ENCODE measurements at regions not wholly inside any gene's neighbourhood (a gene's known extent, or its start where the extent isn't known, plus 50 kb on each side); places are given as distances from the start of the nearest gene placed in this dataset.
A peak's percentile ranks its signal among the peaks of the same experiment; 100 is the strongest.

DNA sequence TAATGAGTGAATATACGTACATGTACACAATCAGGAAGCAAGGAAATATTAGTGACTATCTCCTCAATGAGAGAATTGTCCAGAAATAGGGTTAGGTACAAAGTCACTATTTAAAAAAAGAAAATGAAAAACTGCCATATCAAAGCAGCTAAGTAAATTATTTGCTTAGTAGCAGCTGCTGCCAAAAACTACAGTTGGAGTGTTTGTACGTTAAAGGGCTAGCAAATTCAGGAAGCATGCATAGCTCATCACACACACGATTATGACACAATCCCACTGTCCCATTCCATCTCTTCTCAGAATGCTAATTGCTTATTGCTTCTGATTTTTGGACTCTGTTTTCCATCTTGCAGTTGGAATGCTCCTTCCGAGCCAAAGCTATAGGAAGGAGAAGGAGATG lies 2012.5 kb upstream of the LRRTM1 start:
- no peaks in the 10 kb centered on the region for H3K4me1 ChIP-seq (replicated peaks in 1 of 2)
- no peak overlapping the region for H3K4me3 ChIP-seq
- in situ Hi-C loops (cut with MboI; ENCODE audit: low pct_unique_long_range_greater_than_20kb in 2 of 9, low sequenced_read_pairs in 9 of 9, unreplicated experiment in 9 of 9): no loop called here
- ATAC-seq (replicated peaks in 6 of 8): no peak
- WGBS, 10 experiments: 0 to 100% (median 81%) methylated on average over 3 to 4 of the region's 4 CpGs; no CpG with 5 or more reads in 1 of the 10 experiments
- no peak overlapping the region for H3K27ac ChIP-seq

DNA sequence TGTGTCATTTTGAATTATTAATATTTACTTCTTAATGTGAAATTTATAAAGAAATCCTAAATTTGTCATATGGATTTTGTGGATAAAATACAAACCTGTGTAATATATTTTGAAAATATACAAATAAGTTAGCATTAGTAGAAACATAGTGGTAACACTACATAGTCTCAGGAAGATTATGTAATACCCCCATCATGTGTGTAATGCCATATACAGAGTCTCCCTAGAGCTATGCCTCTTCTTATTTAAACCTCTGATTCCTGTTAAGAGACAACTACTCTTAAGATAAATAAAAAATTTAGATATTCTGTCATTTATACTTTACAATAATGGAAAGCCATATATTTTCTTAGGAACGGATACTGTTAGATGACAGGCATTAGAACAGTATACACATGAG lies 2012.0 kb upstream of the LRRTM1 start:
- 0 to 100% (median 80%) methylated on average over 1 of the region's 1 CpG for WGBS, 10 experiments
- no peak overlapping the region for H3K27ac ChIP-seq
- no peak overlapping the region for H3K4me3 ChIP-seq
- no peaks in the 10 kb centered on the region for H3K4me1 ChIP-seq (replicated peaks in 1 of 2)
- ATAC-seq (replicated peaks in 6 of 8): no peak
- in situ Hi-C loops (cut with MboI; ENCODE audit: low pct_unique_long_range_greater_than_20kb in 2 of 9, low sequenced_read_pairs in 9 of 9, unreplicated experiment in 9 of 9): no loop called here

DNA sequence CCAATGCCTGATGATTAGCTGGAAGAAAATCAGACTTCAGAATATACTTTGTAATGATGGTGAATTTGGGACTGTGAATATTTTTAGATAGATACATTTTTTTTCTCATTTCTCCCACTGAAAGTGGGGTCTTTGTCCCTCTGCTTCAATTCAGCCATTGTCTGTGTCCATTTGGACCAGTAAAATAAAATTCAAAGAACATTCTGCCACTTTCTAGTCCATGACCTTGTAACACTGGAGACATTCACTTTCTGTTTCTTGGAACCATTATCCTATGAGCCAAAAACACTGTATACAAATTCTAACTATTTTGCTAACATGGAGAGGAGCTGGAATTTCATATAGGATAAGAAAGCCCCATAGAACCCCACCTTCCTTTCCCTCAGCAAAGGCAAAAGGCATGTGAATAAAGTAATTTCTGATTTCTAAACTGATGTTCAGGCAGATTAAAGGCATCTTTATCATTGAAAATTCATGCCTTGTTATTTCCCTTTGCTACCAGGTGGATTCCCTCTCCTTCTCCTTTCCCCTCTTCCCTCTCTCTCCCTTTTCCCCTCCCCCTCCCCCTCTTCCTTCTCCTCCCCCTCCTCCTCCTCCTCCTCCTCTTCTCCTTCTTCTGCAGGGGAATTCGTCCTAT lies 2010.4 kb upstream of the LRRTM1 start:
- no peak for ATAC-seq (replicated peaks in 6 of 8)
- WGBS, 10 experiments: no CpG with 5 or more reads among the region's 1 CpG
- Histone ChIP-seq H3K4me3 (no peak overlapping the region), H3K4me1 (replicated peaks in 1 of 2) (no peaks in the 10 kb centered on the region), H3K27ac (no peak overlapping the region)
- in situ Hi-C loops (cut with MboI; ENCODE audit: low pct_unique_long_range_greater_than_20kb in 2 of 9, low sequenced_read_pairs in 9 of 9, unreplicated experiment in 9 of 9): no loop called here

DNA sequence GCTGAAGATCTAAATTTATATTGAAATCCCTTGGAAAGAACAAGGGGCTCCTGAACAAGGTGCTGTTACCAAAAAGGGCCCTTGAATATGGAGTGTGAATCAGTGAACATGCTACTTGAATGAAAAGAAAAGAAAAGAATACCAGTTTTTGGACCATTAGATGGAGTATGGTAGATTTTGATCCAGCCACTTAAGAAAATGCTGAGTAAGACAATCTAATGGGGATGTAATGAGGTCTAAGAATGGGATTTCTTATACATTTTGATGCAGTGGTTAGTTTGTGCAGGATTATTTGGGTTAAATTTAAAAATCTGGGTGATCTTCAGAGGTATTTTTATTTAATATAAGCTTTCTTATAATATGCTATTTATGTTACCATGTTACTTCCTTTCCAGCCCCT lies 2003.0 kb upstream of the LRRTM1 start:
- no peak overlapping the region for H3K27ac ChIP-seq
- in situ Hi-C loops (cut with MboI; ENCODE audit: low pct_unique_long_range_greater_than_20kb in 2 of 9, low sequenced_read_pairs in 9 of 9, unreplicated experiment in 9 of 9): no loop called here
- no peak for ATAC-seq (replicated peaks in 6 of 8)
- H3K4me3 ChIP-seq: no peak overlapping the region
- no peaks in the 10 kb centered on the region for H3K4me1 ChIP-seq (replicated peaks in 1 of 2)

DNA sequence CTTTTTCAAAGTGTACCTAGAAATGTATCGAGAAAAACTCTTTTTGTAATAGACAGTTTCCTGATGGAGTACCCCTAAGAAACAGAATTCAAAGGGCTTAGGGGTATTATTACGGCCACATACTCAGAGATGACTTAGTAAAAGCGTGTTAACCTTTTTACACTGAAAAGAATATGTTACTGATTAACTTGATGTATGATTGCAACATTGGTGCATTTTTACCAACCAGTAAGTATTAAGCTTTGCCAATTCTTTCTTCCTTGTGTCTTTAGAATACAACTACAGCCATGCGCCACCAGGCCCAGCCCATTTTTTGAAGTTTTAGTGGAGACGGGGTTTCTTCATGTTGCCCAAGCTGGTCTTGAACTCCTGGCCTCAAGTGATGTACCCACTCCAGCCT lies 1997.0 kb upstream of the LRRTM1 start:
- no peak overlapping the region for H3K4me3 ChIP-seq
- ATAC-seq (replicated peaks in 6 of 8): no peak
- no peaks in the 10 kb centered on the region for H3K4me1 ChIP-seq (replicated peaks in 1 of 2)
- in situ Hi-C loops (cut with MboI; ENCODE audit: low pct_unique_long_range_greater_than_20kb in 2 of 9, low sequenced_read_pairs in 9 of 9, unreplicated experiment in 9 of 9): no loop called here
- no peak overlapping the region for H3K27ac ChIP-seq
- WGBS, 10 experiments: 12 to 92% (median 65%) methylated on average over 1 to 5 of the region's 5 CpGs

DNA sequence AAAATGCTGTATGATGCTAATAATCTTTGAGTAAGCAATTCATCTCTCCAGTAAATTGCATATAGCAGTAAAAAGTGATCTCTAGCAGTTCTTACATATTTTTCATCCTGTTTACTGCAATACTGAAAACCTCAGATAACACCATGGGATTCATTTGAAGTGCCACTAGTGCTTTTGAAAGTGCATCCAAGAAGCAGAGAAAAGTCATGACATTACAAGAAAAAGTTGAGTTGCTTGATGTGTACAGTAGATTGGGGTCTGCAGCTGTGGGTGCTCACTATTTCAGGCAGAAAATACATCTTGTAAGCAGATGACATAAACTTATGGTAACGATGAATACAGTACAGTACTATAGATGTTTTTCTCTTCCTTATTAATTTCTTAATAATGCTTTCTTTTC lies 1984.9 kb upstream of the LRRTM1 start:
- Histone ChIP-seq H3K27ac (no peak overlapping the region), H3K4me3 (no peak overlapping the region), H3K4me1 (replicated peaks in 1 of 2) (no peaks in the 10 kb centered on the region)
- ATAC-seq (replicated peaks in 6 of 8): peak in 1 of 8 experiments; percentile 27
- WGBS, 10 experiments: 0 to 100% (median 88%) methylated on average over 1 of the region's 1 CpG; no CpG with 5 or more reads in 5 of the 10 experiments
- in situ Hi-C loops (cut with MboI; ENCODE audit: low pct_unique_long_range_greater_than_20kb in 2 of 9, low sequenced_read_pairs in 9 of 9, unreplicated experiment in 9 of 9): no loop called here

DNA sequence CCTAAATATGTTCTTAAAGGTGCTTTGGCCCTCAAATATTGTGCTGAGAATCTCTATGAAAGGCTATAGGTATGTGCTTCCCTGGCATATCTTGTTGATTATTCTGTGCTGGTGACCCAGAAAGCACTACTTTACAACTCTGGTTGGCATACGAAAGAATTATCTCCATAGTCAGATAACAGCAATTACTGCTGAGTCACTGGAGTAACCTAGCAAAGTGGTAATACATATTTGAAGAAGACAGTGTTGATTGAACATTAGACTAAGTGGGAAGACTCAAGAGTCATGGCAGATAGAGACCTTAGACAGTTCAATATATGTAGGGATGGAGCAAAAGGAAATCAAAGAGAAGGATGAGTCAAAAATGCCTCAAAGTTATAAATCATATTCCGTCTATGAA lies 1978.5 kb upstream of the LRRTM1 start:
- Histone ChIP-seq H3K4me1 (replicated peaks in 1 of 2) (no peaks in the 10 kb centered on the region), H3K4me3 (no peak overlapping the region), H3K27ac (no peak overlapping the region)
- ATAC-seq (replicated peaks in 6 of 8): no peak
- in situ Hi-C loops (cut with MboI; ENCODE audit: low pct_unique_long_range_greater_than_20kb in 2 of 9, low sequenced_read_pairs in 9 of 9, unreplicated experiment in 9 of 9): no loop called here
- WGBS, 10 experiments: 7 to 100% (median 83%) methylated on average over 1 to 2 of the region's 2 CpGs; no CpG with 5 or more reads in 2 of the 10 experiments

DNA sequence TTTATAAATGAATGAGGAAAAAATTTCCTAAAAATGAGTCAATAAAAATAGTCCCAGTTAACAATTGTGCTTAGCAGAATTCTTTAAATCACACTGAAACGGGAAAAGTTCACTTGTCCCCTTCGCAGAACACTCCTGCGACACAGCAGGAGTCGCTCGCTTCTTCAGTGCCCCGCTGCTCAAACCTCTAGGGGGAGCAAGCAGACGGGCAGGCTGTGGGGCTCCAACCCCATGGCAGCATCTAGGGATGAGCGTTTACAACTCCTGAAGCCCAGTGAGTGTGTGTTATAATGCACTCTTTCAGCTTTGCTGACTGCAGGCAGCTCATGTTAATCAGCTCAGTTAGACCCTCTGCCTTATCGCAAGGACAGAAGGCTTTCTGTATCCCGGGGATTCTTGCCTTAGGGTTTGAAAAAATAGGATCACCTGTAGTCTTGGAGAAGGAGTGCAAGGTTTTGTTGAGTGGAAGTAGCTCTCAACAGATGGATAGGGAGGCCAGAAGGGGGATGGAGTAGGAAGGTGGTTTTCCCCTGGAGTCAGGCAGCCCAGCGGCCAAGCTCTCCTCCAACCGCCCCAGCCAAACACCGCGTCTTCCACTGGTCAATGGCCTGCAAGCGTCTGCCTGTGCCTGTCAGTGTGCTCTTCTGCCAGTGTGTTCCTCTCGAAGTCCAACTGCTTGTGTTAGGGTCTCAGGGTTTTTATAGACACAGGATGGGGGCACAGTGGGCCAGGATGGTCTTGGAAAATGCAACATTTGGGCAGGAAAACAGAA lies 1977.7 kb upstream of the LRRTM1 start:
- ATAC-seq (replicated peaks in 6 of 8): no peak
- in situ Hi-C loops (cut with MboI; ENCODE audit: low pct_unique_long_range_greater_than_20kb in 2 of 9, low sequenced_read_pairs in 9 of 9, unreplicated experiment in 9 of 9): no loop called here
- H3K4me3 ChIP-seq: no peak overlapping the region
- 38 to 100% (median 72%) methylated on average over 1 to 10 of the region's 16 CpGs; no CpG with 5 or more reads in 3 of the 10 experiments for WGBS, 10 experiments
- H3K4me1 ChIP-seq (replicated peaks in 1 of 2): no peaks in the 10 kb centered on the region
- H3K27ac ChIP-seq: no peak overlapping the region

DNA sequence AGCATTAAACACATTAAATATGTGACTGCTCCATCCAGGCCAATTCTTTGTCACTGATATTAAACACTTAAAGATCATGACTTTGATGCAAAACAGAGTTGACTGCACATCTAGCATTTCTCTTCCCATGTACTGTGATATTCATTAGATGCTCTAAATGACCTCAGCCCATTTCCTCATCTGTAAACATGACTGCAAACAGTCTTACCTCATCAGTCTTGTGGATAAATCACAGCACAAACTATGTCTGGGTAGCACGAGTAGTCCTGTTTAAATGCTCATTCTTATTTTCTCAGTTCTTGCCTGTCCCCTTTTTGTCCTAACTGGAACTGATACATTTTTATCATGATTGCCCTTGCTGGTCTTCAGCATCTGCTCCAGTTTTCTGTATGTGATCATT lies 1974.8 kb upstream of the LRRTM1 start:
- no peak overlapping the region for H3K27ac ChIP-seq
- ATAC-seq (replicated peaks in 6 of 8): peak in 5 of 8 experiments; percentile 81 to 100 (median 99)
- no peaks in the 10 kb centered on the region for H3K4me1 ChIP-seq (replicated peaks in 1 of 2)
- WGBS, 10 experiments: 0 to 60% (median 33%) methylated on average over 1 of the region's 1 CpG; no CpG with 5 or more reads in 3 of the 10 experiments
- no peak overlapping the region for H3K4me3 ChIP-seq
- in situ Hi-C loops (cut with MboI; ENCODE audit: low pct_unique_long_range_greater_than_20kb in 2 of 9, low sequenced_read_pairs in 9 of 9, unreplicated experiment in 9 of 9): no loop called here

DNA sequence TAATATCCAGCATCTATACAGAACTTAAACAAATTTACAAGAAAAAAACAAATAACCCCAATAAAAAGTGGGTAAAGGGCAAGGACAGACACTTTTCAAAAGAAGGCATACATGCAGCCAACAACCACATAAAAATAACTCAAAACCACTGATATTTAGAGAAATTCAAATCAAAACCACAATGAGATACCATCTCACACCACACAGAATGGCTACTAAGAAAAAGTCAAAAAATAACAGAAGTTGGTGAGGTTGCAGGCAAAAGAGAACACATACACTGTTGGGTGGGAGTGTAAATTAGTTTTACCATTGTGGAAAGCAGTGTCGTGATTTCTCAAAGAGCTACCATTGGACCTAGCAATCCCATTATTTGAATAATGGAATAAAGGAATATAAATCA lies 1973.9 kb upstream of the LRRTM1 start:
- H3K4me3 ChIP-seq: no peak overlapping the region

DNA sequence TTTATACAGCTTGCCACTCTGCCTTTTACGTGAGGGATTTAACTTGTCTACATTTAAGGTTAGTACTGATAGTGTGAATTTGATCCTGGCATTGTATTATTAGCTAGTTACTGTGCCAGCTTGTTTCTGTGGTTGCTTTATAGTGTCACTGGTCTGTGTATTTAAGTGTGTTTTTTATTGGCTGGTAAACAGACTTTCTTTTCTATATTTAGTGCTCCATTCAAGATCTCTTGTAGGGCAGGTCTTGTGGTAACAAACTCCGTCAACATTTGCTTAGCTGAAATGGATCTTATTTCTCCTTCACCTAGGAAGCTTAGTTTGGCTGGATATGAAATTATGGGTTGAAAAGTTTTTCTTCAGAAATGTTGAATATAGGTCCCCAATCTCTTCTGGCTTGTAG lies 1971.0 kb upstream of the LRRTM1 start:
- 16 to 100% (median 59%) methylated on average over 1 to 2 of the region's 2 CpGs; no CpG with 5 or more reads in 2 of the 10 experiments for WGBS, 10 experiments
- Histone ChIP-seq H3K27ac (no peak overlapping the region), H3K4me3 (no peak overlapping the region), H3K4me1 (replicated peaks in 1 of 2) (no peaks in the 10 kb centered on the region)
- ATAC-seq (replicated peaks in 6 of 8): peak in 1 of 8 experiments; percentile 46
- in situ Hi-C loops (cut with MboI; ENCODE audit: low pct_unique_long_range_greater_than_20kb in 2 of 9, low sequenced_read_pairs in 9 of 9, unreplicated experiment in 9 of 9): no loop called here

More for the DNA sequence above, 1973.9 kb upstream of the LRRTM1 start:
- in situ Hi-C loops (cut with MboI; ENCODE audit: low pct_unique_long_range_greater_than_20kb in 2 of 9, low sequenced_read_pairs in 9 of 9, unreplicated experiment in 9 of 9): no loop called here
- H3K4me1 ChIP-seq (replicated peaks in 1 of 2): no peaks in the 10 kb centered on the region
- H3K27ac ChIP-seq: no peak overlapping the region
- no peak for ATAC-seq (replicated peaks in 6 of 8)
- WGBS, 10 experiments: 0 to 100% (median 90%) methylated on average over 1 of the region's 1 CpG; no CpG with 5 or more reads in 3 of the 10 experiments

DNA sequence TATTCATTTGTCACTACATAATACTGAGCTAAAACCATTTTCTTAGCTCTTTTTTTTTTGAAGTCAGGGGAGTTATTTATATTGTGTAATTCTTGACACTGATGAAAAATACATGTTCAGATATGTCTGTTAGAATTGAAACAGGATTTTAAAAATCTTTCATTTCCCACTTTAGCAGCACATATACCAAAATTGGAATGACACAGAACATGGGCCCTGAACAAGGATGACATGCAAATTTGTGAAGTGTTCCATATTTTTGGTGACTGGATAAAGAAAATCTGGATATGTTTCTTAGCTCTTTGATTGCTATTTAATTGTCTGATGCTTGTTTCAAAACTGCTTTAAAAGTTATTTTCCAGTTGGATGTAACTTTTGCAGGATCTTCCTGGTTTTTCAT lies 1963.9 kb upstream of the LRRTM1 start:
- ATAC-seq (replicated peaks in 6 of 8): no peak
- Histone ChIP-seq H3K27ac (no peak overlapping the region), H3K4me3 (no peak overlapping the region), H3K4me1 (replicated peaks in 1 of 2) (no peaks in the 10 kb centered on the region)
- in situ Hi-C loops (cut with MboI; ENCODE audit: low pct_unique_long_range_greater_than_20kb in 2 of 9, low sequenced_read_pairs in 9 of 9, unreplicated experiment in 9 of 9): no loop called here

DNA sequence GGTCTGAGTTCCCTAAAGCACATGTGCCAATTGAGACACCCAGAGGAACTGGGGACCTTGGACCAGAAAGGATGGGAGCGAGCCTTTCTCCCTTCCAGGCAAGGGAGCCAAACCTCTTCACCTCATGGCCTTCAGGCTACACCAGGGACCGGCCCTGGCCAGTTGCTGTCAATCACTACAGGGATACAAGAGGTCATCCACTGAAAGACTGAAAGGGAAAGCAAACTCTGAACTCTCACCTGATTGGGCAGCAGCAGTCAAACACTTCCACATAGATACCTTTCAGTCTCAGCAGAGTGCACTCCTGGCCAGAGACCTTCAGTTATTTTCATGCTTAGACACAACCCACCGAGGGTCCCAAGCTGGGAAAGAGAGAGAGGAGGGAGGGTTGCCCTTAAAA lies 1956.0 kb upstream of the LRRTM1 start:
- Histone ChIP-seq H3K4me3 (no peak overlapping the region), H3K27ac (no peak overlapping the region), H3K4me1 (replicated peaks in 1 of 2) (no peaks in the 10 kb centered on the region)
- WGBS, 10 experiments: 20 to 100% (median 55%) methylated on average over 1 to 2 of the region's 3 CpGs; no CpG with 5 or more reads in 4 of the 10 experiments
- no peak for ATAC-seq (replicated peaks in 6 of 8)
- in situ Hi-C loops (cut with MboI; ENCODE audit: low pct_unique_long_range_greater_than_20kb in 2 of 9, low sequenced_read_pairs in 9 of 9, unreplicated experiment in 9 of 9): no loop called here

DNA sequence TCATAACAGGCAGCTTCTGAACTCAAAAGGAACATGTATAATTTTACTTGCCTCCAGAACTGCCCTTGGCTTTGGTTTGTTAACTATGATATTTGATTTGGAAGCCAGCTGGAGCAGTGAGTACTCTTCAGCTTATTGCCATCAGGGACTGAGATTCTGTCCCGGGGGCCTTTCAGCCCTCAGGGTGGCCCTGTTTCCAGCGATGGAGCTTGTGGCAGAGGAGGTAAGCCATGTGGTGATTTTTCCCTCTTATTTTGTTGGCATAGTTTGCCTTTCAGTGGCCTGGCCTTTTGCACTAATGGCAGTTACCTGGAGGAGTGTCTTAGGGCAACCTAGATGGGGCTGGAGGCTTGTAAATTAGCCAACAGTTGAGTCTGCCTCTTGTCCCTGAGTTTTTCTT lies 1955.0 kb upstream of the LRRTM1 start:
- WGBS, 10 experiments: 0 to 100% (median 60%) methylated on average over 1 to 2 of the region's 2 CpGs; no CpG with 5 or more reads in 5 of the 10 experiments
- no peak for ATAC-seq (replicated peaks in 6 of 8)

More for the DNA sequence above, 1955.0 kb upstream of the LRRTM1 start:
- no peak overlapping the region for H3K4me3 ChIP-seq
- H3K27ac ChIP-seq: no peak overlapping the region
- H3K4me1 ChIP-seq (replicated peaks in 1 of 2): no peaks in the 10 kb centered on the region
- in situ Hi-C loops (cut with MboI; ENCODE audit: low pct_unique_long_range_greater_than_20kb in 2 of 9, low sequenced_read_pairs in 9 of 9, unreplicated experiment in 9 of 9): no loop called here

Data from motor neuron (in vitro differentiated cells).